ENCODE measurements at regions not wholly inside any gene's neighbourhood (a gene's known extent, or its start where the extent isn't known, plus 50 kb on each side); places are given as distances from the start of the nearest gene placed in this dataset.

DNA sequence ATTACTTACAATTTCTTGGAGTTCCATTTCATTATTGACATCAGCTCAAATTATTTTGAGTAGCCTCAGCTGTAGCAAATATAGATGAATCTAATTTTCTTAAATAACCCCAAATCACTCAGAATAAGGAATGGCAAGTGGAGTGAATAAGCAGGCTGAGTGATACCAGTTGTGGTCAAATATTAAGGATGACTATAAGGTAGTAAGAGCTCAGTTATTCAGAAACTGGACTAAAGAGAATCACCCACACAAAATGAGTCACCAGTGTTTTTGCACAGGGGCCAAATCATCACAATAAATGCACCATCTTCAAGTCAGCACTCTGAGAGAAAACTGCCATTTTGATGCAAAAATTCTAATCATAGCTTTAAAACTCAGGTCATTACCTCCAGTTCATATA lies 128.9 kb upstream of the TARS1 start:
- TF ChIP-seq, protein P1, sequence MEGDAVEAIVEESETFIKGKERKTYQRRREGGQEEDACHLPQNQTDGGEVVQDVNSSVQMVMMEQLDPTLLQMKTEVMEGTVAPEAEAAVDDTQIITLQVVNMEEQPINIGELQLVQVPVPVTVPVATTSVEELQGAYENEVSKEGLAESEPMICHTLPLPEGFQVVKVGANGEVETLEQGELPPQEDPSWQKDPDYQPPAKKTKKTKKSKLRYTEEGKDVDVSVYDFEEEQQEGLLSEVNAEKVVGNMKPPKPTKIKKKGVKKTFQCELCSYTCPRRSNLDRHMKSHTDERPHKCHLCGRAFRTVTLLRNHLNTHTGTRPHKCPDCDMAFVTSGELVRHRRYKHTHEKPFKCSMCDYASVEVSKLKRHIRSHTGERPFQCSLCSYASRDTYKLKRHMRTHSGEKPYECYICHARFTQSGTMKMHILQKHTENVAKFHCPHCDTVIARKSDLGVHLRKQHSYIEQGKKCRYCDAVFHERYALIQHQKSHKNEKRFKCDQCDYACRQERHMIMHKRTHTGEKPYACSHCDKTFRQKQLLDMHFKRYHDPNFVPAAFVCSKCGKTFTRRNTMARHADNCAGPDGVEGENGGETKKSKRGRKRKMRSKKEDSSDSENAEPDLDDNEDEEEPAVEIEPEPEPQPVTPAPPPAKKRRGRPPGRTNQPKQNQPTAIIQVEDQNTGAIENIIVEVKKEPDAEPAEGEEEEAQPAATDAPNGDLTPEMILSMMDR (IDR thresholded peaks at IDR 0.05; ENCODE audit: poor library complexity, severe bottlenecking) = no peak
- TF ChIP-seq POLR2AphosphoS5 (IDR thresholded peaks at IDR 0.05) (no peak), EP300 (conservative IDR thresholded peaks at IDR 0.05; ENCODE audit: poor library complexity, severe bottlenecking) (no peak), SMC3 (conservative IDR thresholded peaks at IDR 0.05; ENCODE audit: poor library complexity) (no peak), EZH2 (IDR thresholded peaks at IDR 0.05; ENCODE audit: borderline replicate concordance, insufficient read depth, low read length, poor library complexity, severe bottlenecking) (no peak), MXI1 (conservative IDR thresholded peaks at IDR 0.05; ENCODE audit: poor library complexity, severe bottlenecking) (no peak)
- TF ChIP-seq, protein P2, sequence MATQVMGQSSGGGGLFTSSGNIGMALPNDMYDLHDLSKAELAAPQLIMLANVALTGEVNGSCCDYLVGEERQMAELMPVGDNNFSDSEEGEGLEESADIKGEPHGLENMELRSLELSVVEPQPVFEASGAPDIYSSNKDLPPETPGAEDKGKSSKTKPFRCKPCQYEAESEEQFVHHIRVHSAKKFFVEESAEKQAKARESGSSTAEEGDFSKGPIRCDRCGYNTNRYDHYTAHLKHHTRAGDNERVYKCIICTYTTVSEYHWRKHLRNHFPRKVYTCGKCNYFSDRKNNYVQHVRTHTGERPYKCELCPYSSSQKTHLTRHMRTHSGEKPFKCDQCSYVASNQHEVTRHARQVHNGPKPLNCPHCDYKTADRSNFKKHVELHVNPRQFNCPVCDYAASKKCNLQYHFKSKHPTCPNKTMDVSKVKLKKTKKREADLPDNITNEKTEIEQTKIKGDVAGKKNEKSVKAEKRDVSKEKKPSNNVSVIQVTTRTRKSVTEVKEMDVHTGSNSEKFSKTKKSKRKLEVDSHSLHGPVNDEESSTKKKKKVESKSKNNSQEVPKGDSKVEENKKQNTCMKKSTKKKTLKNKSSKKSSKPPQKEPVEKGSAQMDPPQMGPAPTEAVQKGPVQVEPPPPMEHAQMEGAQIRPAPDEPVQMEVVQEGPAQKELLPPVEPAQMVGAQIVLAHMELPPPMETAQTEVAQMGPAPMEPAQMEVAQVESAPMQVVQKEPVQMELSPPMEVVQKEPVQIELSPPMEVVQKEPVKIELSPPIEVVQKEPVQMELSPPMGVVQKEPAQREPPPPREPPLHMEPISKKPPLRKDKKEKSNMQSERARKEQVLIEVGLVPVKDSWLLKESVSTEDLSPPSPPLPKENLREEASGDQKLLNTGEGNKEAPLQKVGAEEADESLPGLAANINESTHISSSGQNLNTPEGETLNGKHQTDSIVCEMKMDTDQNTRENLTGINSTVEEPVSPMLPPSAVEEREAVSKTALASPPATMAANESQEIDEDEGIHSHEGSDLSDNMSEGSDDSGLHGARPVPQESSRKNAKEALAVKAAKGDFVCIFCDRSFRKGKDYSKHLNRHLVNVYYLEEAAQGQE (IDR thresholded peaks at IDR 0.05; ENCODE audit: borderline replicate concordance) = no peak

Measured in neural cell (in vitro differentiated cells).